NCI-H748 (cell line): ENCODE measurements at regions not wholly inside any gene's neighbourhood (a gene's known extent, or its start where the extent isn't known, plus 50 kb on each side); places are given as distances from the start of the nearest gene placed in this dataset.
A peak's percentile ranks its signal among the peaks of the same experiment; 100 is the strongest.

ENCODE experiments used
- DNase-seq: peaks from one replicate; lab custom pipeline; 2025; ENCODE audit not compliant: unreplicated experiment; lab: John Stamatoyannopoulos, UW

- peak; percentile 91 for DNase-seq
Observed at GRCh38 chr5:174327317-174327864, 281.9 kb downstream of the NSG2 start.

- no peak for DNase-seq
Observed at GRCh38 chr5:174327896-174328295, 282.4 kb downstream of the NSG2 start.

- no peak for DNase-seq
Observed at GRCh38 chr5:174328631-174329299, 283.3 kb downstream of the NSG2 start.

GRCh38 chr5:174329738-174330137, 284.2 kb downstream of the NSG2 start:
- DNase-seq = no peak

GRCh38 chr5:174335682-174336364, 290.3 kb downstream of the NSG2 start:
- DNase-seq = no peak

DNA sequence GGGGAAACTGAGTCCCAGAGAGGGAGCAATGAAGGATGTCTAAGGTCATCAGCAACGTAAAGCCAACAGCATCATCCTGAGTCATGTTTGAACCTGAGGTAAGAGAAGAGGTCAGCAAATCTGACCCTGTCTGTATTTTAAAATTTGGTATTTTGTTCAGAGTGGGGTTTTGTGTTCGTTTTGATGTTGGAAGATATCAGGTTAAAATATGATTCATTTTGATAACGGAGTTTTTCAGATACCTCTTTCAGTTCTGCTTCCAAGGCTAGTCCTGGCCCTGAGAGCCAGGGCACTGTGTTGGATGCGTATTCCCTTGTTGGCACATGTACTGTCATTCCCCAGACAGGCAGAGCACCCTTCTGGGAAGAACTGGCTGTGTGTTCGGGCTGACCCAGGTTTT, 291.0 kb downstream of the NSG2 start:
- DNase-seq = no peak

GRCh38 chr5:174337276-174338184, 292.0 kb downstream of the NSG2 start:
- DNase-seq = no peak

DNA sequence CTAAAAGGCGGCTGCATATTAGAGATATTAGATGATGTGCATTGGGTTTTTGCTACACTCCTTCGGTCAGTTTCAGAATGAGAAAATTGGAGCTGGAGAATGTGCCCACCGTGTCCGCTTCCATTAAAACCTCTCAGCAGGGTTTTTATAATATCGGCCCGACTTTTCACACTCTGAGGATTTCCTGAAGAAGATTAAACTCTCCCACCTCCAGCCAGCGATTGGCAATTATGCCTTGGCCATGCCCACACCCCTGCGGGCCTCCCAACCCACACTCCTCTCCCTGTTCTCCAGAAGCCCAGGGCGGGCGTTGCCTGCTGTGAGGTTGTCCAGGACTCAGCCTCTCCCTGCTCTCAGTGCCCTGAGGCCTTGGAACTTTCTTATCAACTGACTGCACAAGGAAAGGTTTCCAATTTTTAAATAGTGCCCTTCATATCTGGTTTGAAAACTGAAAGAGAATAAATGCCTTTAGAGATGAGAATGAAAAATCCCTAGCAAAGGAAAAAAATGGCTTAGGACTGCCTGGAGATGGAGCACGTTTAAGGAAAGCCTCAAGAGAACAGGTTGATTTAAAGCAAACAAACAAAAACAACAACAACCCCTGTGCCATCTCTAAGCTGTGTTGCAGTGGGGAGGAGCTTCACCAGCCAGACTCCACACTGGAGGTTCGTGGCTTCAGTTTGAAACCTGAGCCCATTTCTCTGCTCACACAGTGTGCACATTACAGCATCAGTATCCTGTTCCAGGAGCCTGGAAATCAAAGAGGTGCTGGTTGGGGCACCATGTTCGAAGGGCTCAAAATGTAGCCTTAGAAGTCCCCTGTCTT, 292.9 kb downstream of the NSG2 start:
- peak; percentile 24 for DNase-seq

DNA sequence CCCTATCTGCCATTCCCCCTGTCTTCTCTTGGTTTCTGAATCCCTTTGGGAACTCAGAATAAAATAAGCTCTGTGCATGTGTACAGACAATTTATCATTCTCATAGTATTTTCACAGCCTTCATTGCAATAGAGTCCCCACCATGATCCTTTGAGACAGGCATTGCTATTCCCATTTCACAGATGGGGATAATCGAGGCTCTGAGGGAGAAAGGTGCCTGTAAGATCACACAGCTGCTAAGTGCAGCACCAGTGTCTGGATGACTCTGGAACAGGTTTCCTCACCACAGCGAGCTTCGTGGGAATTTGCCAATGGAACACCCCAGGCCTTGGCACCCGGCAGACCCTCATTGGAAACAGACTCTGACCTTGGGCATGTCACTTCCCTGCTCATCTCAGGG, 293.6 kb downstream of the NSG2 start:
- DNase-seq = no peak

DNA sequence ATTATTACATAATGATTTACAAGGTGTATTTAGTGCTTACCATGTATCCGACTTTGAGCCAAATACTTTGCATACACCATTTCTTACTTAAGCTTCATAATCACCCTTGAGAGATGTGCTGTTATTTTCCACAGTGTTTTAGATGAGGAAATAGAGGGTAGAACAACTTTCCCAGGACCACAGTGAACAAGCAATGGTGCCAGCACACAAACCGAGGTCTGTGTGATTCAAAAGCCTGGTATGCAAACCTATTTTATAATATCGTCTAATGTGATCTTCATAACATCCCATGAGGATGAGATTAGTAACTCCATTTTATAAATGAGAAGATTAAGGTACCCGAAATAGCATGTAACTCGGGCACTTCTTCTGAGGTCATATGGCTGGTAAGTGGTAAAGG, 294.7 kb downstream of the NSG2 start:
- DNase-seq = no peak

- DNase-seq = no peak
Observed at GRCh38 chr5:174342696-174343095, 297.2 kb downstream of the NSG2 start.

DNA sequence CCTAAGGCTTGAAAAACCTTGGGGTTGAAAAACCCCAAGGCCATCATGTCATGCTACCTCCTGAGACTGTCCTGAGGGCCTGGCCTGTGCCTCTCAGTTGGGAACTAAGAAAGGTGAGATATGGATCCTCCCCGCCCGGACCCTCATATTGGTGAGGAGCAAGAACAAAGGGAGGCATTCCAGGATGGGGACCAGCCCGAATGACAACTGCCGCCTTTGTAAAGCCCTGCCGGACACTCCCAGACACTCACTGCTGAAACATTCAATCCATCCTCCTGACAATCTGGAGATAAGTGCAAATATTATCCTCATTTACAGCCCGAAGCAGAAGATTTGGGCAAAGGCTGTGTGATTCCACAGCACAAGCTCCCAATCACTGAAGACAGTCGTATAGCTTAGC, 298.3 kb downstream of the NSG2 start:
- no peak for DNase-seq

DNA sequence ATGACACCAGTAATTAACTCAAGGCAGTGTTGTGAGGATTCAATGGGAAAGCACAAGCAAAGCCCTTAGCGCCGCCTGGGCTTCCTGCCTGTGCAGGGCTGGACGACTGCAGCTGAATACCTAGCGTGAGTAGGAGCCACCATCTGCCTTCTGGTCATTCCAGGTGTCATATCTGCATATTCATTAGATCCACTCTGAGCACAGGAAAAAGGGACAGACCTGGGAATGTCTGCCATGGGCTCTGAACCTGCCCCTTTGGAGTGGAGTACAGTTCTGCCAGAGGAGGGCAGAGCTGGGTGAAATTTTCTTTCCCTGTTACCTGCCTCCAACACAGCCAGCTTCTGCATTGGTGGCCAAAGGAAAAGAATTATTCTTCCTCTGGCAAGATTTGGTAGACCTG, 298.8 kb downstream of the NSG2 start:
- peak; percentile 51 for DNase-seq

GRCh38 chr5:174347183-174347582, 301.7 kb downstream of the NSG2 start:
- DNase-seq = no peak

- no peak for DNase-seq
Observed at GRCh38 chr5:174348311-174348981, 302.9 kb downstream of the NSG2 start.

DNA sequence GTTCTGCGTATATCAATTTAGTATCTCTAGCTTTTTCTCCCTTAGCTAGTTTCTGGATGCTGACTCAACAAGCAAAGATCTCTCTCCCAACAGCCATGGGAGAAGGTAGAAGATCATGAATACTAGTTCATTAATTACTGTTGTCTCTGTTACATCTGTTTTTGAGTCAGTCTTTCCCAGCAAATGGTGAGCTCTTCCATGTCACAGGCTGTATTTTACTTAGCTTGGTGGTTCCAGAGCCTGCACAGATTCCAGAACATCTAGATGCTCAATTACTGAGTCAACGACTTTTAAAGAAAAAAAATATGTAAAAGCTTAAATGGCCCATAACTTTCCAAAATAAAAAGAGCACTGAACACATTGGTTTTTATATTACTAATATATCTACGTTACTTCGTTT, 307.2 kb downstream of the NSG2 start:
- DNase-seq = no peak

DNA sequence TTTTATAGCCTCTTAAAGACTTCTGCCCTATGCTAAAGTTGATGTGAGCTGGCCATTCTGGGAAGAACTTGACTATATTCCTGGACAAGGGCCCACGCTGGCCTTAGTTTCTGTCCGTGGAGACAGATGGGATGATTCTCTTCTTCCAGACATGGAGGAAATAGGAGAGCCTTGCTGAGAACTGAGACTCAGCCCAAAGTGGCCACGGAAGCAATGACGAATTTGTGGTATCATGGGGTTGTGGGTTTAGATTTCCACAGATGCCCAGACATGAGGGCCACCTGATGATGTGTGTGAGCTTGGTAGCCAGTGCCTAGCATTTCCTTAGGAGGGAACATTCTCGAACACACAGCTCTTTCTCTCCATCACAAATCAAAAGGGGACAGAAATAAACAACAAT, 309.1 kb downstream of the NSG2 start:
- no peak for DNase-seq

DNA sequence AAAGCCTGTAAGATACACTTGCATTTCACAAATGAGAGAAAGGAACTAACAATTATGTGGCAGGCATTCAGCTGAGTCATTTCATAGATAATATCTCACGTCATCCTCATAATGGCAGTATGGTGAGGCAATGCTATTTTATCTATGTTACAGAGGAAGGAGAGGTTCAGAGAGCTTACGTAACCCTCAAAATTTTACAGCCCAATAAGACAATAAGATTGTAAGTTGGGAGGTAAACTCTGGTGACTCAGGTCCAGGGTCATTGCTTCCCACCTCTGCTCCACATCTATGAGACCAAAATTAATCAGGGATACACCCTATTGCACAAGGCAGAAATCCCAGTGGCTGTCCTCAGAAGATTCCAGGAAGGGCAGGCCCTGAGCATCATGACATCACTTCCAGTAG, 309.7 kb downstream of the NSG2 start:
- no peak for DNase-seq

- DNase-seq = no peak
Observed at GRCh38 chr5:174355995-174356394, 310.5 kb downstream of the NSG2 start.

GRCh38 chr5:174356536-174356935, 311.0 kb downstream of the NSG2 start:
- DNase-seq = peak; percentile 32
